Fibroblast of skin of left biceps (primary cell): ENCODE measurements at regions not wholly inside any gene's neighbourhood (a gene's known extent, or its start where the extent isn't known, plus 50 kb on each side); places are given as distances from the start of the nearest gene placed in this dataset.
"Not testable (repeated sequence)": the region's sequence is repeated elsewhere in the genome, so short reads cannot be mapped to it uniquely, and the experiment has no call there.

Source experiments
- DNase-seq, 2 experiments: peaks; one replicate each; pipeline ENCODE4 v3.0.0-alpha.2; 2013; ENCODE audit warnings: low read depth in 2 of 2

GRCh38 chr17:14622615-14623101 lies 321.8 kb downstream of the HS3ST3B1 start:
- no peak for DNase-seq

- no peak for DNase-seq
Observed at GRCh38 chr17:14621826-14622614, 321.1 kb downstream of the HS3ST3B1 start.

- no peak for DNase-seq
Observed at GRCh38 chr17:14619821-14620220, 318.9 kb downstream of the HS3ST3B1 start.

GRCh38 chr17:14616528-14616927 lies 315.6 kb downstream of the HS3ST3B1 start:
- peak; percentile 52 to 60 for DNase-seq

- DNase-seq, result no peak
Observed at GRCh38 chr17:14605267-14605599, 304.4 kb downstream of the HS3ST3B1 start.

- no peak for DNase-seq
Observed at GRCh38 chr17:14604591-14605266, 303.8 kb downstream of the HS3ST3B1 start.

GRCh38 chr17:14596224-14596623 lies 295.3 kb downstream of the HS3ST3B1 start:
- no peak for DNase-seq

GRCh38 chr17:14595656-14596055 lies 294.8 kb downstream of the HS3ST3B1 start:
- DNase-seq, result no peak

GRCh38 chr17:14594690-14595089 lies 293.8 kb downstream of the HS3ST3B1 start:
- DNase-seq, result no peak

GRCh38 chr17:14593956-14594355 lies 293.1 kb downstream of the HS3ST3B1 start:
- no peak for DNase-seq

- no peak for DNase-seq
Observed at GRCh38 chr17:14590459-14591250, 289.8 kb downstream of the HS3ST3B1 start.

GRCh38 chr17:14585099-14585498 lies 284.2 kb downstream of the HS3ST3B1 start:
- no peak for DNase-seq

- DNase-seq, result no peak
Observed at GRCh38 chr17:14582996-14583395, 282.1 kb downstream of the HS3ST3B1 start.

- no peak for DNase-seq
Observed at GRCh38 chr17:14581186-14581830, 280.4 kb downstream of the HS3ST3B1 start.

- DNase-seq, result peak in 1 of 2 experiments; percentile 9
Observed at GRCh38 chr17:14580499-14580898, 279.6 kb downstream of the HS3ST3B1 start.

- DNase-seq, result no peak
Observed at GRCh38 chr17:14579716-14580115, 278.8 kb downstream of the HS3ST3B1 start.

GRCh38 chr17:14575471-14575953 lies 274.6 kb downstream of the HS3ST3B1 start:
- peak; percentile 10 to 13 for DNase-seq

GRCh38 chr17:14560325-14560724 lies 259.4 kb downstream of the HS3ST3B1 start:
- not testable (repeated sequence) for DNase-seq

- DNase-seq, result no peak
Observed at GRCh38 chr17:14559264-14560119, 258.6 kb downstream of the HS3ST3B1 start.

GRCh38 chr17:14557480-14557879 lies 256.6 kb downstream of the HS3ST3B1 start:
- no peak for DNase-seq

- DNase-seq, result no peak
Observed at GRCh38 chr17:14553847-14554246, 253.0 kb downstream of the HS3ST3B1 start.
